HL-60 (cell line): ENCODE measurements at regions not wholly inside any gene's neighbourhood (a gene's known extent, or its start where the extent isn't known, plus 50 kb on each side); places are given as distances from the start of the nearest gene placed in this dataset.

Experiments
- DNase-seq, 2 experiments: peaks; one replicate each; pipeline ENCODE4 v3.0.0-alpha.2; 2010 to 2020; ENCODE audit warnings: low read depth in 1 of 2, low spot score in 1 of 2
- H3K27ac ChIP-seq: fragments of 250-450 bp; sonication (Bioruptor Pico); replicated peaks from 2 replicates; pipeline ENCODE4 v1.5.1; 2020; ENCODE audit warnings: mild to moderate bottlenecking, moderate library complexity
- H3K27me3 ChIP-seq: fragments of 250-450 bp; sonication (Bioruptor Pico); 2 replicates; pipeline ENCODE4 v1.5.1; 2021; ENCODE audit warnings: mild to moderate bottlenecking, moderate library complexity; ENCODE audit not compliant: insufficient read depth, poor library complexity, severe bottlenecking
- H3K4me3 ChIP-seq: replicated peaks from 2 replicates; pipeline ENCODE4 v1.5.1; 2011; ENCODE audit warnings: mild to moderate bottlenecking, control low read depth, low read length; ENCODE audit not compliant: insufficient read depth
- CTCF ChIP-seq: IDR thresholded peaks from one replicate; pipeline ENCODE4 v1.5.1; 2011; ENCODE audit warnings: low read length, control low read depth, inconsistent platforms; ENCODE audit not compliant: insufficient read depth
- GABPA ChIP-seq: IDR thresholded peaks from 2 replicates; pipeline ENCODE4 v1.6.1; 2012; ENCODE audit warnings: low read depth
- POLR2AphosphoS5 ChIP-seq: IDR thresholded peaks from 2 replicates; pipeline ENCODE4 v1.6.1; 2012; ENCODE audit warnings: low read depth
- REST ChIP-seq: IDR thresholded peaks from 2 replicates; pipeline ENCODE4 v1.6.1; 2012; ENCODE audit warnings: low read depth; ENCODE audit not compliant: insufficient replicate concordance
- SPI1 ChIP-seq: IDR thresholded peaks from 2 replicates; pipeline ENCODE4 v1.6.1; 2012; ENCODE audit warnings: low read depth, mild to moderate bottlenecking, borderline replicate concordance

GRCh38 chr2:67879586-67880290, 183.1 kb downstream of the C1D start:
- no peak overlapping the region for H3K4me3 ChIP-seq
- TF ChIP-seq REST = no peak
- TF ChIP-seq SPI1 = no peak
- TF ChIP-seq POLR2AphosphoS5 = no peak
- TF ChIP-seq CTCF = no peak
- TF ChIP-seq GABPA = no peak
- DNase-seq = no peak
- peaks cover 4% of the 10 kb centered on the region for H3K27me3 ChIP-seq
- H3K27ac ChIP-seq = no peak overlapping the region

DNA sequence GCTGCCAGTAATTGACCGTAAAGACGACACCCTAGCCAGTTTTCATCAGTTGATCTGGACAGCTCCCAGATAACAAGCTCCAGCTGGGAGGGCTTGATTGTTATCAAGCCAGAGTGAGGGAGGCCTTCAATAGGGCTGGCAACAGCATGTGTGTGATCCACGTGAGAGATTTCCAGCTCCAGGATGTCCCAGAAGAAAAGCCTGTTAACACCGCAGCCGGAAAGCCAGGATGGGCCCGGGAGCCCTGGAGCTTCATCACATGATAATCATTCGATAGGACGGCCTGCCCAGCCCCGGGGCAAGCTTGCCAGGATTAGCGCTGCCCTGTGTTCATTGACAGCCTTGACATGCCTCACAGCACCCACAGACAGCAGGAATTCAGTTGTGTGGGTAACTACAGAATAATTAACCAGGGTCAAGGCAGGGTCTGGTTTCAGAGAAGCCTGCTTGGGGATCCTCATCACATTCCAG, 182.5 kb downstream of the C1D start:
- no peak overlapping the region for H3K27ac ChIP-seq
- no peak for TF ChIP-seq REST
- TF ChIP-seq CTCF = no peak
- TF ChIP-seq SPI1 = no peak
- TF ChIP-seq POLR2AphosphoS5 = no peak
- TF ChIP-seq GABPA = no peak

GRCh38 chr2:67881816-67882215, 181.0 kb downstream of the C1D start:
- TF ChIP-seq GABPA = no peak
- TF ChIP-seq POLR2AphosphoS5 = no peak
- H3K27ac ChIP-seq = no peak overlapping the region

More for the DNA sequence above, 182.5 kb downstream of the C1D start:
- no peak for DNase-seq
- Histone ChIP-seq H3K27me3 (peaks cover 4% of the 10 kb centered on the region), H3K4me3 (no peak overlapping the region)

DNA sequence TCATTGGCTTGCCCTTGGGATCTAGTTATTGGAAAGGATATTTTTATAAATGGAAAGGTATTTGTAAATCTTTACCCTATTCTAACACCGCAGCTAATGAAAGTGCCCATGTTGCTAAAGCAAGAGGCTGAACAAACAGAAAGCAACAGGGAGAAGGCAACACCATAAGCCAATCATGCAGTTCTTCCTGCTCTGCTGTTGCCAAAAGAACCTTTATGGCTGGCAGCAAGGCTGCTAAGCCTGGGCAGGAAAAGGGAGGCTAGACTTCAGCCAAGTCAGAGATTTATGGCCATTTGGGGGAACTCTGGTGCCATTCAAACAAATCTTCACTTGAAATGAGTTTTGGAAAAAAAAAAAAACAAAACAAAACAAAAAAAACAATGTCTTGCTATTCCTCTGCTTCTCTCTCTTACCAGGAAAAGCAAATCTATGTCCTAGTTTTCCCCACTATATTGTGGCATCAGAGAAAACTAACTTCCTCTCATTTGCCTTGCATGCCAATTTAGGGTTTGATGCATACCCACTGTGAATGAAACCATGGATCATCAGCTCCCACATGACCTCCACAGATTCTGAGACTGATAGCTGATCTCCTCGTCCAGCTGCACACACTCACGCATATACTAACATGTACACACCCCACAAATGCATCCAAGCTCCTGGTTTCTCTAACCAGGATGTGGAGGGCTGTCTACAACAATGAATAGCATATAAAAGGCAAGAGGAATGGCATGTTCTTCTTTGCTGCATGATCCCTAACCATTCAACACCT, 179.3 kb downstream of the C1D start:
- no peak overlapping the region for H3K4me3 ChIP-seq
- no peak for TF ChIP-seq REST
- TF ChIP-seq CTCF = no peak
- no peak for TF ChIP-seq SPI1
- TF ChIP-seq POLR2AphosphoS5 = no peak
- no peak for DNase-seq
- peaks cover 4% of the 10 kb centered on the region for H3K27me3 ChIP-seq
- no peak overlapping the region for H3K27ac ChIP-seq

More at GRCh38 chr2:67881816-67882215, 181.0 kb downstream of the C1D start:
- Histone ChIP-seq H3K27me3 (peaks cover 4% of the 10 kb centered on the region), H3K4me3 (no peak overlapping the region)
- DNase-seq = no peak
